Neural cell (in vitro differentiated cells): ENCODE measurements at regions not wholly inside any gene's neighbourhood (a gene's known extent, or its start where the extent isn't known, plus 50 kb on each side); places are given as distances from the start of the nearest gene placed in this dataset.

Source experiments
- H2AFZ ChIP-seq: fragments of 200-600, 300-800 bp; sonication (generic), shearing (Covaris generic); 2 replicates; pipeline ENCODE4 v1.6.0; 2014; ENCODE audit warnings: low read depth, mild to moderate bottlenecking, antibody characterized with exemption, low read length, moderate library complexity
- H3F3A ChIP-seq: fragments of 200-600 bp; shearing (Covaris generic); 2 replicates; pipeline ENCODE4 v1.6.1; 2016; ENCODE audit warnings: mild to moderate bottlenecking, moderate library complexity, mixed read lengths, antibody characterized with exemption, low read length; ENCODE audit not compliant: insufficient read depth, poor library complexity, severe bottlenecking
- H3K27ac ChIP-seq: fragments of 200-600, 300-800 bp; sonication (generic), shearing (Covaris generic); 2 replicates; pipeline ENCODE4 v1.5.1; 2014; ENCODE audit warnings: mild to moderate bottlenecking, low read length, moderate library complexity
- H3K27me3 ChIP-seq: fragments of 300-800, 200-600 bp; sonication (generic), shearing (Covaris generic); 2 replicates; pipeline ENCODE4 v1.6.0; 2014; ENCODE audit warnings: mild to moderate bottlenecking, low read depth, low read length, moderate library complexity; ENCODE audit not compliant: insufficient read depth
- H3K36me3 ChIP-seq: fragments of 300-800, 200-600 bp; sonication (generic), shearing (Covaris generic); 2 replicates; pipeline ENCODE4 v1.5.1; 2014; ENCODE audit warnings: mild to moderate bottlenecking, antibody characterized with exemption, low read length, moderate library complexity; ENCODE audit not compliant: insufficient read depth
- H3K4me2 ChIP-seq: fragments of 300-800, 200-600 bp; sonication (generic), shearing (Covaris generic); 2 replicates; pipeline ENCODE4 v1.6.0; 2014; ENCODE audit warnings: mild to moderate bottlenecking, low read length
- H3K4me3 ChIP-seq: fragments of 300-800, 200-600 bp; sonication (generic), shearing (Covaris generic); 2 replicates; pipeline ENCODE4 v1.5.1; 2014; ENCODE audit warnings: mild to moderate bottlenecking, low read length, moderate library complexity
- H3K79me2 ChIP-seq: fragments of 200-600 bp; shearing (Covaris generic); replicated peaks from 2 replicates; pipeline ENCODE4 v1.6.0; 2014; ENCODE audit warnings: mild to moderate bottlenecking, low read length, moderate library complexity; ENCODE audit not compliant: insufficient read depth
- H3K9ac ChIP-seq: fragments of 300-800, 200-600 bp; sonication (generic), shearing (Covaris generic); 2 replicates; pipeline ENCODE4 v1.6.1; 2016; ENCODE audit warnings: mild to moderate bottlenecking, low read length, mixed read lengths
- H3K9me2 ChIP-seq: fragments of 200-600 bp; shearing (Covaris generic); 2 replicates; pipeline ENCODE4 v1.6.1; 2016; ENCODE audit warnings: mild to moderate bottlenecking, low read length, mixed read lengths; ENCODE audit not compliant: insufficient read depth
- H3K9me3 ChIP-seq: fragments of 200-600, 300-800 bp; sonication (generic), shearing (Covaris generic); 2 replicates; pipeline ENCODE4 v1.6.1; 2016; ENCODE audit warnings: mild to moderate bottlenecking, mixed run types, low read length, moderate library complexity, mixed read lengths
- H4K20me1 ChIP-seq: fragments of 200-600 bp; shearing (Covaris generic); 2 replicates; pipeline ENCODE4 v1.6.1; 2016; ENCODE audit warnings: mild to moderate bottlenecking, mixed run types; ENCODE audit not compliant: insufficient read depth
- CTCF ChIP-seq: fragments of 450-650 bp; IDR thresholded peaks from 2 replicates; pipeline ENCODE4 v1.5.1; 2014; ENCODE audit warnings: antibody characterized with exemption, mild to moderate bottlenecking, moderate library complexity; ENCODE audit not compliant: poor library complexity, severe bottlenecking
- EP300 ChIP-seq: fragments of 450-650 bp; conservative IDR thresholded peaks from 2 replicates; pipeline ENCODE4 v1.6.1; 2014; ENCODE audit warnings: antibody characterized with exemption, mild to moderate bottlenecking, moderate library complexity; ENCODE audit not compliant: poor library complexity, severe bottlenecking
- EZH2 ChIP-seq: fragments of 200-600, 300-800 bp; shearing (Covaris generic), sonication (generic); IDR thresholded peaks from 2 replicates; pipeline ENCODE4 v1.6.1; 2014; ENCODE audit warnings: antibody characterized with exemption, low read length, borderline replicate concordance, mild to moderate bottlenecking; ENCODE audit not compliant: insufficient read depth, poor library complexity, severe bottlenecking
- MXI1 ChIP-seq: fragments of 450-650 bp; conservative IDR thresholded peaks from 2 replicates; pipeline ENCODE4 v1.6.1; 2014; ENCODE audit warnings: antibody characterized with exemption, mild to moderate bottlenecking; ENCODE audit not compliant: poor library complexity, severe bottlenecking
- POLR2AphosphoS5 ChIP-seq: IDR thresholded peaks from 2 replicates; pipeline ENCODE4 v1.6.1; 2012
- RAD21 ChIP-seq: fragments of 450-650 bp; conservative IDR thresholded peaks from 2 replicates; pipeline ENCODE4 v1.6.1; 2014; ENCODE audit warnings: antibody characterized with exemption, mild to moderate bottlenecking, moderate library complexity
- SMC3 ChIP-seq: fragments of 450-650 bp; conservative IDR thresholded peaks from 2 replicates; pipeline ENCODE4 v1.6.1; 2014; ENCODE audit warnings: antibody characterized with exemption, mild to moderate bottlenecking, moderate library complexity; ENCODE audit not compliant: poor library complexity
- TAF1 ChIP-seq: IDR thresholded peaks from 2 replicates; pipeline ENCODE4 v1.6.1; 2012; ENCODE audit warnings: low read depth
- TF ChIP-seq, protein P1 (sequence below): IDR thresholded peaks from 2 replicates; pipeline ENCODE4 v1.6.1; 2012; ENCODE audit warnings: borderline replicate concordance

DNA sequence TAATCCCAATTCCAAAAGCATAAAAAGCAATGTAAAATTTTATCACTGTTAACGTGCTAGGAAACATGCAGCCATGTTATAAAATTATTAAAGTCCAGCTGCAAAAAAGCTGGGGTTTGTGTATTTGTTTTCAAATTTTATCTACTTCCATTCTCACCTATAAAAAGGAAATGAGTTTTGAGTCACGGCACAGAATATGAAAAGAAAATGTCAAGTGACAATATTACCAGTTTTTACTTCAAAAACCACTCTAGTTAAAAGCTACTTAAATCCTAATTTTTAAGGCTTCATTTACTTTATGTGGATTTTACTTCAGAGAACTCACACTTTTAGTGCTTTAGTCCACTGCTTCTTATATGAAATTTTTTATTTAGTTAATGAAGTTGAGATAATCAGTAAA, 72.7 kb upstream of the IFNE start (continued):
- no peak for TF ChIP-seq CTCF

DNA sequence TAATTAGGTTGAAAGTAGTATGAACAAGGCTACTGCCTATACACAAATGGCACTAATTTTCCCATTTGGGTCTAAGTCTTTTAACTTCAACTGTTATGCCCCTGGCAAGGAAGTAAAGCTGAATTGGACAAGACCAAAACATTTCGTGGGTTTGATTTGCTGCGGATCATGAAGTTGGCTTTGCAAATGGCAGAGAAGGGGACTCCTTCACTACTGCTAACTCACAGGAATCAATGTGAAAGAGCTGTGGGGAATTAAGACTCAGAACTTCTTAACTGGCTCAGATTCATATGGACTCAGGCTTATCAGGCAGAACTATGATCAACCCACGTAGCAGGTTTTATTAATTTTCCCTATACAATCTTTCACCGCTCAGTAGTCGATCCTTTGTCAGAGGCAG, 73.8 kb upstream of the IFNE start:
- no peaks in the 10 kb centered on the region for H4K20me1 ChIP-seq
- H3K9ac ChIP-seq: no peak overlapping the region
- H3K4me3 ChIP-seq: no peak overlapping the region
- H3K27me3 ChIP-seq: peaks cover 67% of the 10 kb centered on the region
- TF ChIP-seq RAD21 (no peak), MXI1 (no peak), EZH2 (no peak), POLR2AphosphoS5 (no peak), TAF1 (no peak), CTCF (no peak), EP300 (no peak), SMC3 (no peak)
- TF ChIP-seq, protein P1, sequence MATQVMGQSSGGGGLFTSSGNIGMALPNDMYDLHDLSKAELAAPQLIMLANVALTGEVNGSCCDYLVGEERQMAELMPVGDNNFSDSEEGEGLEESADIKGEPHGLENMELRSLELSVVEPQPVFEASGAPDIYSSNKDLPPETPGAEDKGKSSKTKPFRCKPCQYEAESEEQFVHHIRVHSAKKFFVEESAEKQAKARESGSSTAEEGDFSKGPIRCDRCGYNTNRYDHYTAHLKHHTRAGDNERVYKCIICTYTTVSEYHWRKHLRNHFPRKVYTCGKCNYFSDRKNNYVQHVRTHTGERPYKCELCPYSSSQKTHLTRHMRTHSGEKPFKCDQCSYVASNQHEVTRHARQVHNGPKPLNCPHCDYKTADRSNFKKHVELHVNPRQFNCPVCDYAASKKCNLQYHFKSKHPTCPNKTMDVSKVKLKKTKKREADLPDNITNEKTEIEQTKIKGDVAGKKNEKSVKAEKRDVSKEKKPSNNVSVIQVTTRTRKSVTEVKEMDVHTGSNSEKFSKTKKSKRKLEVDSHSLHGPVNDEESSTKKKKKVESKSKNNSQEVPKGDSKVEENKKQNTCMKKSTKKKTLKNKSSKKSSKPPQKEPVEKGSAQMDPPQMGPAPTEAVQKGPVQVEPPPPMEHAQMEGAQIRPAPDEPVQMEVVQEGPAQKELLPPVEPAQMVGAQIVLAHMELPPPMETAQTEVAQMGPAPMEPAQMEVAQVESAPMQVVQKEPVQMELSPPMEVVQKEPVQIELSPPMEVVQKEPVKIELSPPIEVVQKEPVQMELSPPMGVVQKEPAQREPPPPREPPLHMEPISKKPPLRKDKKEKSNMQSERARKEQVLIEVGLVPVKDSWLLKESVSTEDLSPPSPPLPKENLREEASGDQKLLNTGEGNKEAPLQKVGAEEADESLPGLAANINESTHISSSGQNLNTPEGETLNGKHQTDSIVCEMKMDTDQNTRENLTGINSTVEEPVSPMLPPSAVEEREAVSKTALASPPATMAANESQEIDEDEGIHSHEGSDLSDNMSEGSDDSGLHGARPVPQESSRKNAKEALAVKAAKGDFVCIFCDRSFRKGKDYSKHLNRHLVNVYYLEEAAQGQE: no peak
- H3K9me3 ChIP-seq: no peaks in the 10 kb centered on the region
- no peak overlapping the region for H3K27ac ChIP-seq
- no peaks in the 10 kb centered on the region for H3F3A ChIP-seq
- H3K36me3 ChIP-seq: no peaks in the 10 kb centered on the region
- no peak overlapping the region for H2AFZ ChIP-seq
- H3K9me2 ChIP-seq: no peaks in the 10 kb centered on the region
- no peak overlapping the region for H3K4me2 ChIP-seq
- H3K79me2 ChIP-seq: no peaks in the 10 kb centered on the region
